Esophagus squamous epithelium (tissue), 5 donors: ENCODE measurements at regions not wholly inside any gene's neighbourhood (a gene's known extent, or its start where the extent isn't known, plus 50 kb on each side); places are given as distances from the start of the nearest gene placed in this dataset.

Source experiments
- DNase-seq: peaks from one replicate; lab custom pipeline; 2025; lab: John Stamatoyannopoulos, UW
- H3K27ac ChIP-seq, 4 donors: fragments of 200-600 bp; sonication (generic); one replicate each; pipeline ENCODE4 v1.5.1; 2016 to 2019; ENCODE audit warnings: mild to moderate bottlenecking in 1 of 4
- H3K27me3 ChIP-seq, 4 donors: fragments of 200-600 bp; sonication (generic); 1 replicate in 3 of 4; 2 replicates in 1 of 4; pipeline versions ENCODE4 v1.5.1 to v1.6.0; 2017 to 2021; ENCODE audit warnings: antibody characterized with exemption in 1 of 4
- H3K36me3 ChIP-seq, 3 donors: fragments of 200-600 bp; sonication (generic); one replicate each; pipeline ENCODE4 v1.5.1; 2016 to 2019
- H3K4me1 ChIP-seq, 3 donors: fragments of 200-600 bp; sonication (generic); one replicate each; pipeline ENCODE4 v1.5.1; 2017 to 2019
- H3K4me3 ChIP-seq, 4 donors: fragments of 200-600 bp; sonication (generic); 1 replicate in 3 of 4; 2 replicates in 1 of 4; pipeline ENCODE4 v1.5.1; 2016 to 2019; ENCODE audit warnings: mild to moderate bottlenecking in 2 of 4, moderate library complexity in 1 of 4
- H3K9me3 ChIP-seq, 3 donors: fragments of 200-600 bp; sonication (generic); one replicate each; pipeline ENCODE4 v1.5.1; 2016 to 2019
- POLR2A ChIP-seq, 4 donors: fragments of 450-650 bp; IDR thresholded peaks; one replicate each; pipeline ENCODE4 v1.6.1; 2017; ENCODE audit warnings: antibody characterized with exemption in 4 of 4, mild to moderate bottlenecking in 4 of 4, moderate library complexity in 3 of 4
- WGBS, 2 donors: methylation state at CpG; one replicate each; pipeline ENCODE4 v1.1.5; 2018; 5-methylcytosine and 5-hydroxymethylcytosine counted together
- intact Hi-C: fragments of 100-400 bp; cut with DNase I; formaldehyde crosslinking; loops from one replicate; pipeline ENCODE4 v1.15.0; 2022
- TF ChIP-seq, protein P1 (sequence below), 6 experiments: fragments of 450-650 bp in 4 of 6; fragments of 200-600 bp in 2 of 6; sonication (generic) in 2 of 6; IDR thresholded peaks; one replicate each; pipeline ENCODE4 v1.5.1; 2016 to 2019; ENCODE audit warnings: antibody characterized with exemption in 6 of 6, mild to moderate bottlenecking in 4 of 6, moderate library complexity in 4 of 6
- donor health status: DM: yes; HTN: yes; CAD: no.

GRCh38 chrX:13430136-13430827 is 110.4 kb upstream of the ATXN3L start:
- intact Hi-C loops: no loop called here
- 72 to 76% methylated on average over 4 to 6 of the region's 6 CpGs for WGBS, 2 donors
- no peaks in the 10 kb centered on the region for H3K27me3 ChIP-seq
- no peaks in the 10 kb centered on the region for H3K36me3 ChIP-seq
- no peak overlapping the region for H3K27ac ChIP-seq
- H3K4me3 ChIP-seq: no peak overlapping the region
- H3K4me1 ChIP-seq: peaks cover 0 to 27% (median 9%) of the 10 kb centered on the region in 3 donors
- no peaks in the 10 kb centered on the region for H3K9me3 ChIP-seq
- no peak for DNase-seq
- TF ChIP-seq, protein P1, sequence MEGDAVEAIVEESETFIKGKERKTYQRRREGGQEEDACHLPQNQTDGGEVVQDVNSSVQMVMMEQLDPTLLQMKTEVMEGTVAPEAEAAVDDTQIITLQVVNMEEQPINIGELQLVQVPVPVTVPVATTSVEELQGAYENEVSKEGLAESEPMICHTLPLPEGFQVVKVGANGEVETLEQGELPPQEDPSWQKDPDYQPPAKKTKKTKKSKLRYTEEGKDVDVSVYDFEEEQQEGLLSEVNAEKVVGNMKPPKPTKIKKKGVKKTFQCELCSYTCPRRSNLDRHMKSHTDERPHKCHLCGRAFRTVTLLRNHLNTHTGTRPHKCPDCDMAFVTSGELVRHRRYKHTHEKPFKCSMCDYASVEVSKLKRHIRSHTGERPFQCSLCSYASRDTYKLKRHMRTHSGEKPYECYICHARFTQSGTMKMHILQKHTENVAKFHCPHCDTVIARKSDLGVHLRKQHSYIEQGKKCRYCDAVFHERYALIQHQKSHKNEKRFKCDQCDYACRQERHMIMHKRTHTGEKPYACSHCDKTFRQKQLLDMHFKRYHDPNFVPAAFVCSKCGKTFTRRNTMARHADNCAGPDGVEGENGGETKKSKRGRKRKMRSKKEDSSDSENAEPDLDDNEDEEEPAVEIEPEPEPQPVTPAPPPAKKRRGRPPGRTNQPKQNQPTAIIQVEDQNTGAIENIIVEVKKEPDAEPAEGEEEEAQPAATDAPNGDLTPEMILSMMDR (IDR thresholded peaks at IDR 0.05): no peak
- TF ChIP-seq POLR2A (IDR thresholded peaks at IDR 0.05): no peak

GRCh38 chrX:13428053-13428786 is 108.4 kb upstream of the ATXN3L start:
- TF ChIP-seq, protein P1 (IDR thresholded peaks at IDR 0.05): no peak
- no peak for TF ChIP-seq POLR2A (IDR thresholded peaks at IDR 0.05)
- peaks cover 0 to 27% (median 9%) of the 10 kb centered on the region in 3 donors for H3K4me1 ChIP-seq
- no peaks in the 10 kb centered on the region for H3K27me3 ChIP-seq
- intact Hi-C loops: no loop called here
- H3K36me3 ChIP-seq: no peaks in the 10 kb centered on the region
- H3K9me3 ChIP-seq: no peaks in the 10 kb centered on the region
- no peak overlapping the region for H3K4me3 ChIP-seq
- WGBS, 2 donors: 31 to 34% methylated on average over 3 to 5 of the region's 5 CpGs
- peak overlapping the region; percentile 49 to 71 (median 57) for H3K27ac ChIP-seq
- no peak for DNase-seq

DNA sequence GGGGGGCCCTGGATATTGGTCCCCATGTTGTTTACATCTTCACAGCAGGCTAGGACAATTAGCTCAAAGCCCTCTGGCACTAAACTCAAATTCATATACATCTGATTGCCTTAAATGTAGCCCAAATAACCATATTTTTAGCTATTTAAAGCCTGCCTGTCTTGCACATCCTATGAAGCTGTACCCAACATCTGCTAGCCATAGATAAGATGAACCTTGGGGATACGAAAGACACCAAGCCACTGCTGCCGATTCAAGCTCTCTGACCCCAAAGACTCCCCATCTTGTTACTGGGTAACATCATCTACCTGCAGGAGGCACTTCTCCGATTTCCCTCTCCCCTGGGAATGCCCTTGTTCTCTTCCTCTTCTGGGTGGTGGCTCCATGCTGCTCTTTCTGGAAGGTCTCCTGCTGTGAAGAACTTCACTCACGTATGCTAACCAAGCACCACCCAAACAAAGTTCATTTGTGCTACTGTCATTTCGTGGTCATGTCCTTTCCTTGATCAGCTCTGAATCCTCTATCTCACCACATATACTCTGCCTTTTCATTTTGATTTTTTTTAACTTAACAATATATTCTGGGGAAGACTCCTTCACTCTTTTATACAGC is 107.7 kb upstream of the ATXN3L start:
- DNase-seq: no peak
- WGBS, 2 donors: 53 to 57% methylated on average over 5 of the region's 5 CpGs
- peak overlapping the region in 3 of 4 donors; percentile 21 to 70 (median 38) for H3K27ac ChIP-seq
- H3K27me3 ChIP-seq: no peaks in the 10 kb centered on the region
- TF ChIP-seq, protein P1 (IDR thresholded peaks at IDR 0.05): no peak
- TF ChIP-seq POLR2A (IDR thresholded peaks at IDR 0.05): no peak
- no peaks in the 10 kb centered on the region for H3K36me3 ChIP-seq
- no peak overlapping the region for H3K4me3 ChIP-seq
- H3K4me1 ChIP-seq: peaks cover 0 to 23% (median 9%) of the 10 kb centered on the region in 3 donors
- H3K9me3 ChIP-seq: no peaks in the 10 kb centered on the region
- intact Hi-C loops: no loop called here

DNA sequence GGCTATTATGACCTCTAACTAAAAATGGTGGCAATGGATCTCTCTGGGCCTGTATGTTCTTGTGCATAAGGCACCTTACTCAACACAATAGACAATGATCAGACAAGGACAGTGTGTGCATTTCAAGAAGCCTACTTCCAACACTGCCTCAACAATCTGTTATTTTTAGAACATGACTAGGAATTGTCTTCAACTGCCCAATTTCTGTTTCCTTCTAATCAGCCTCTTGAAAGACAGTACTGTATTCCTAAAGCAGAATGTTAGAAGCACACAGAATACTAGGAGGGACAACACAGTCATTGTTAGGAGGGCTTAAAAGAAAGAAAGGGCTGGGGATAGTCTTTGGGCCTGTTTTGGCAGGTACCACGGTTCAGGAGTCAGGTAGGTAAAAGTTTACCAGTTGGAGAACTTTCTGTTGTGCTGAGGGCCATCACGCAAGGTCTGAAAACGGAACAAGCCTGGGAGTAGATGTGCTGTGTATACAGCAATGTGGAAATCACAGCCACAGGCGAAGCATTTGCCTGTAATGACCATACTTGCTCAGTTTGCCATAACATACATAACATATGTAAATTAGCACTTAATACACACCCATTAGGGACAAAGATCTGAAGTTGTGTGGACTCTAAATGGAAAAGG is 100.8 kb upstream of the ATXN3L start:
- Histone ChIP-seq H3K27ac (peak overlapping the region in 2 of 4 donors; percentile 9 to 14), H3K4me1 (peaks cover 0 to 5% (median 0%) of the 10 kb centered on the region in 3 donors), H3K9me3 (no peaks in the 10 kb centered on the region), H3K27me3 (no peaks in the 10 kb centered on the region), H3K36me3 (no peaks in the 10 kb centered on the region), H3K4me3 (no peak overlapping the region)
- no peak for TF ChIP-seq POLR2A (IDR thresholded peaks at IDR 0.05)
- TF ChIP-seq, protein P1 (IDR thresholded peaks at IDR 0.05): no peak
- WGBS, 2 donors: 57 to 83% methylated on average over 2 to 4 of the region's 4 CpGs
- intact Hi-C loops: no loop called here
- no peak for DNase-seq
